Fibroblast of villous mesenchyme (primary cell): ENCODE measurements at regions not wholly inside any gene's neighbourhood (a gene's known extent, or its start where the extent isn't known, plus 50 kb on each side); places are given as distances from the start of the nearest gene placed in this dataset.

Source experiments
- DNase-seq: peaks from one replicate; pipeline ENCODE4 v3.0.0-alpha.2; 2010; ENCODE audit warnings: low read depth
- H3K4me3 ChIP-seq: 2 replicates; pipeline ENCODE4 v1.5.1; 2011; ENCODE audit warnings: low read depth, mild to moderate bottlenecking, low read length
- CTCF ChIP-seq: IDR thresholded peaks from 2 replicates; pipeline ENCODE4 v1.5.1; 2012; ENCODE audit warnings: low read depth, mild to moderate bottlenecking, low read length; ENCODE audit not compliant: insufficient read depth

DNA sequence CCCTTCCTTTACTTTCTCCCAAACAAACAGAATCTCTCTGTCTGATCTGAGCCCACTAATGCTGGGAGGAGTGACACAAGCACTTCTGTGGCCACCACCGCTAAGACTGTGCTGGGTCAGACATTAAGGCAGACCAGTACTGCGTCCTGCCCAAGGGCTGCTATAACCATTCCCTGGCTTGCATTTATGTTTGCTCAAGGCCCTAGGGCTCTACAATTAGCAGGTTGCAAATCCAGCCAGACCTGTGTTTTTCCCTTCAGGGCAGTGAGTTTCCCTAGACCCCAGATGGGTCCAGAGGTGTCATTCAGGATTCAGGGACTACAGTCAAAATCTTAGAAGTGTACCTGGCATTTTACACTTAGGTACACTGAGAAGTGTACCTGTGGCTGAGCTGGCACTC is 89.7 kb downstream of the SPANXN4 start:
- no peak for DNase-seq
- no peak overlapping the region for H3K4me3 ChIP-seq
- TF ChIP-seq CTCF = no peak

GRCh38 chrX:143095816-143096215 is 70.1 kb downstream of the SPANXN4 start:
- DNase-seq = no peak
- H3K4me3 ChIP-seq = no peak overlapping the region
- TF ChIP-seq CTCF = no peak

DNA sequence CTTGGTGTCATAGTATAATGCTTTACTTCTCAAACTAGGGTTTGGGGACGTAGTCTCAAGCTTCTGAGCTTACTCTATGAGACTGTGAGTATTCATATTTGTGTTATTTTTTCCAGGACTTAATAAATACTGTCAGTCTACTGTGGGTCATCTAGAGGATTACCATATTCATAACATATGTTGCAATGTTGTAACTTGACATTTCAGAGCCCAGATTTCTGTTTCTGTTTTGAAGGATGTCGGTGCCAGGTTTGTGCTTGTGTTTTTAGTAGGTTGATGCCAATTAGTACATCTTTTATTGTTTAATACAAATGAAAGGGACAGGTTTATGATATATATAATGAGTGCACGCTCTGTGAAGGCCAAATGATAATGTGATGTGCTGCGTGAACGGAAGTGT is 69.6 kb downstream of the SPANXN4 start:
- no peak overlapping the region for H3K4me3 ChIP-seq
- TF ChIP-seq CTCF = no peak
- DNase-seq = no peak

- no peak for DNase-seq
- H3K4me3 ChIP-seq = no peak overlapping the region
- TF ChIP-seq CTCF = no peak
These were observed 68.8 kb downstream of the SPANXN4 start for GRCh38 chrX:143094417-143095023.
